ENCODE measurements at regions not wholly inside any gene's neighbourhood (a gene's known extent, or its start where the extent isn't known, plus 50 kb on each side); places are given as distances from the start of the nearest gene placed in this dataset.
"Not testable (repeated sequence)": the region's sequence is repeated elsewhere in the genome, so short reads cannot be mapped to it uniquely, and the experiment has no call there.

DNA sequence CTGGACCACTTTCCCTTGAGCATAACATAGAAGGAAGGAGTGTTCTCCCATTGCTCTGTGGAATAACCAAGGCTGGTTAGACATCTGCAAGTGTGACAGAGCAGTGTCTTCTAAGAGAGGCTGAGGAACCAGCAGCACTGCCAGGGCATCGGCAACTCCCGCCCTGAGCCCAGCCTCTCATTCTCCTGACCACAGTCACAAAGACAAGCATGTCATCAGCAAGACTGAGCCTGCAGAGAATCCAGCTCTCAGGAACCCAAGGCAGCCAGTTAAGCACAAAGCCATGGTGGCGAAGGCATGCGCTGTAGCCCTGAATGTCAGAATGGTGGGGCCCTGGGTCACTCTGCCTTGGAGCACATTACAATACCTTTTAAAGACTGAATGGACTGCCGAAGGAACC is 253.9 kb downstream of the AGTPBP1 start:
- intact Hi-C loops (cut with micrococcal nuclease), result no loop called here
- no peaks in the 10 kb centered on the region for H3K4me1 Mint-ChIP-seq
- H3K27me3 Mint-ChIP-seq, result peaks cover 2% of the 10 kb centered on the region
- no peak overlapping the region for H3K4me3 Mint-ChIP-seq
- no peaks in the 10 kb centered on the region for H3K36me3 Mint-ChIP-seq (ENCODE audit: low read depth)
- no peak overlapping the region for H3K27ac Mint-ChIP-seq
- DNase-seq, result no peak
- H3K9me3 Mint-ChIP-seq, result no peaks in the 10 kb centered on the region

- H3K4me1 Mint-ChIP-seq, result no peaks in the 10 kb centered on the region
- H3K36me3 Mint-ChIP-seq (ENCODE audit: low read depth), result no peaks in the 10 kb centered on the region
- H3K27ac Mint-ChIP-seq, result no peak overlapping the region
- intact Hi-C loops (cut with micrococcal nuclease), result no loop called here
- H3K27me3 Mint-ChIP-seq, result peaks cover 14% of the 10 kb centered on the region
- H3K4me3 Mint-ChIP-seq, result no peak overlapping the region
- no peak for DNase-seq
- no peaks in the 10 kb centered on the region for H3K9me3 Mint-ChIP-seq
Observed at GRCh38 chr9:85484235-85484634, 257.5 kb downstream of the AGTPBP1 start.

DNA sequence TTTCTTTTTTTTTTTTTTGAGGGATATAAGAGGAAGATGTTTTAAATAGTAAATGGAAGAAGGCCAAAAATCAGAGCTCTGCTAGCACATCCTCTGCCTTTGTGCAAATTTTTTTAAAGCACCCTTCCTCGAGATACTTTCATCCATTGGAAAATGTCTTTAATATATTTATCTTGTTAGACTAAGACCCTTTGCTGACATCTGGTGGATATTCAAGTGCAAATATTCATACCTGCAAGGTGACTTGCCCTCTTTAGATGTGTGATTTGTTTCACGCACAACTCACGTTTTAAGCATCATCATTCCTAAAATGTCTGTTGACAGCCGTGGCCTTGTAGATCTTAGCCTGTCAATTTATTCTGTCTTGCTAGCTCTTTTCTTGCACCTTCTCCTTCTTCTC is 258.5 kb downstream of the AGTPBP1 start:
- intact Hi-C loops (cut with micrococcal nuclease), result no loop called here
- peaks cover 15% of the 10 kb centered on the region for H3K27me3 Mint-ChIP-seq
- no peak overlapping the region for H3K27ac Mint-ChIP-seq
- H3K4me1 Mint-ChIP-seq, result no peaks in the 10 kb centered on the region
- H3K36me3 Mint-ChIP-seq (ENCODE audit: low read depth), result no peaks in the 10 kb centered on the region
- H3K4me3 Mint-ChIP-seq, result no peak overlapping the region
- H3K9me3 Mint-ChIP-seq, result no peaks in the 10 kb centered on the region
- DNase-seq, result no peak

DNA sequence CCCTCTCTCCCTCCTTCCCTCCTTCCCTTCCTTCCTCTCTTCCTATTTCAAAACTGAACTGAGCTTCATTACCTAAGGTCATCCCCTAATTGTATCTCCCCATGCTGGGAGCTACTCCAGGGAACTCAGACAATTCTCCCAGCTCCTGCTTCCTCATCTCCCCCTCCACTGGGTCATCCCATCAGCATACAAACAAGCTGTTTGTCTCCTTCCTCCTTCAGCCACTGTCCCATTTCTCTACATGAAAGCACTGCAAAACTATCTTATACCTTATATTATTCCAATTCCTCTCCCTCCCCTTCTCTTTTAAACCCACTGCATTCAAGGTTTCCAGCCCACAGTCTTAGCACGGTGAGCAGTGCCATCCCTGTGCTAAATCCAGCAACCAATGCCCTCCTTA is 262.4 kb downstream of the AGTPBP1 start:
- no peaks in the 10 kb centered on the region for H3K4me1 Mint-ChIP-seq
- intact Hi-C loops (cut with micrococcal nuclease), result no loop called here
- no peak for DNase-seq
- no peaks in the 10 kb centered on the region for H3K36me3 Mint-ChIP-seq (ENCODE audit: low read depth)
- H3K27me3 Mint-ChIP-seq, result peaks cover 15% of the 10 kb centered on the region
- no peaks in the 10 kb centered on the region for H3K9me3 Mint-ChIP-seq
- H3K4me3 Mint-ChIP-seq, result no peak overlapping the region
- H3K27ac Mint-ChIP-seq, result no peak overlapping the region

DNA sequence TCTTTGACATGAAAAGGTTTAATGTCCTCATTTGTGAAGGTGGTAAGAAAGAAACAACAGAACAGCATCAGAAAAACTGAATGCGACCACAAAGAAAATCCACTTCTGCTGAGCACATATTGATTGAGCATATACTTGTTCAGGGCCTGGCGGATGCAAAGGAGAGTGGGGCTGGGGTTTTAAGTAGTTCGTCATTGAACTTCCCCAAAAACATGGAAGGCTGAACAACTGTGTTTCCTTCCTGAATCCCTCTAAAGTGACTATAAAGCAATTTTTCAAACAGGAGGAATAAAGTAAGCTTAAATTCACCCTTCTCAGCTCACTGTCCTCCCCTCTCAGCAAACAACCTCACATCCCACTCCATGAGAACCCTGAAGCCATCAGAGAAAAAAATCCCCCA is 262.9 kb downstream of the AGTPBP1 start:
- peaks cover 15% of the 10 kb centered on the region for H3K27me3 Mint-ChIP-seq
- no peaks in the 10 kb centered on the region for H3K4me1 Mint-ChIP-seq
- H3K4me3 Mint-ChIP-seq, result no peak overlapping the region
- no peak overlapping the region for H3K27ac Mint-ChIP-seq
- intact Hi-C loops (cut with micrococcal nuclease), result no loop called here
- no peaks in the 10 kb centered on the region for H3K36me3 Mint-ChIP-seq (ENCODE audit: low read depth)
- no peaks in the 10 kb centered on the region for H3K9me3 Mint-ChIP-seq
- no peak for DNase-seq

DNA sequence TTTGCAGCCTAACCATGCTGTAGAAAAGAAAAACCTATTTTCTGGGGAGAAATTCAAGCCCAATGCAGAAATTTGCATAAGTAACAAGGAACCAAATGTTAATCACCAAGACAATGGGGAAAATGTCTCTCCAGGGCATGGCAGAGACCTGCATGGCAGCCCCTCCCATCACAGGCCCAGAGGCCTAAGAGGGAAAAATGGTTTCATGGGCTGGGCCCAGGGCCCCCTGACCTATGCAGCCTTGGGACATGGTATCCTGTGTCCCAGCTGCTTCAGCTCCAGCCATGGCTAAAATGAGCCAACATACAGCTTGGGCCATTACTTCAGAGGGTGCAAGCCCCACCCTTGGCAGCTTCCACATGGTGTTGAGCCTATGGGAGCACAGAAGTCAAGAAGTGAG is 266.9 kb downstream of the AGTPBP1 start:
- intact Hi-C loops (cut with micrococcal nuclease); H3K36me3 Mint-ChIP-seq (ENCODE audit: low read depth); DNase-seq; H3K27ac Mint-ChIP-seq; H3K4me1 Mint-ChIP-seq; H3K27me3 Mint-ChIP-seq; H3K9me3 Mint-ChIP-seq; H3K4me3 Mint-ChIP-seq: not testable (repeated sequence)

- intact Hi-C loops (cut with micrococcal nuclease), result no loop called here
- H3K27me3 Mint-ChIP-seq, result no peaks in the 10 kb centered on the region
- H3K36me3 Mint-ChIP-seq (ENCODE audit: low read depth), result no peaks in the 10 kb centered on the region
- H3K9me3 Mint-ChIP-seq, result no peaks in the 10 kb centered on the region
- no peak overlapping the region for H3K27ac Mint-ChIP-seq
- no peaks in the 10 kb centered on the region for H3K4me1 Mint-ChIP-seq
- DNase-seq, result no peak
- H3K4me3 Mint-ChIP-seq, result no peak overlapping the region
Observed at GRCh38 chr9:85471791-85472190, 270.0 kb downstream of the AGTPBP1 start.

DNA sequence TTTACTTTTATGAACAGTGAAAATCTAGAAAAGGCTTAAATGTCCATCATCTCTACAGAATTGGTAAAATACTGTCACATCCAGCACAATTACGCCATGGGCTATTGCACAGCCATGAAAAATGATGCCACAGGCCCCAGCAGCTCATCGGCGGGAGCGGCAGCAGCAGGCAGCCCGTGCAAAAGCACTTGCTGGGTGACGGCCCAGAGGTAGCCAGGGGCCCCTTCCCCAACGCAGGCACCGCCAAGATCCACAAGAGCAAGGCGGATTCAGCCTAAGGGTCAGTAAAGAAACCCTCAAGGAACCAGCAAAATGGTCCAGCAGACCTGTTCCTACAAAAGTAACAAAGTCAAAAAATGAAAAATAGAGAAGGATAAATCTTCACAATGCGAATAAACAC is 272.7 kb downstream of the AGTPBP1 start:
- no peaks in the 10 kb centered on the region for H3K36me3 Mint-ChIP-seq (ENCODE audit: low read depth)
- no peak overlapping the region for H3K27ac Mint-ChIP-seq
- DNase-seq, result no peak
- intact Hi-C loops (cut with micrococcal nuclease), result no loop called here
- no peaks in the 10 kb centered on the region for H3K27me3 Mint-ChIP-seq
- H3K4me1 Mint-ChIP-seq, result no peaks in the 10 kb centered on the region
- H3K9me3 Mint-ChIP-seq, result no peaks in the 10 kb centered on the region
- no peak overlapping the region for H3K4me3 Mint-ChIP-seq

- no peak for DNase-seq
- intact Hi-C loops (cut with micrococcal nuclease), result no loop called here
- Mint-ChIP-seq H3K27me3 (no peaks in the 10 kb centered on the region), H3K36me3 (ENCODE audit: low read depth) (no peaks in the 10 kb centered on the region), H3K9me3 (no peaks in the 10 kb centered on the region), H3K4me1 (no peaks in the 10 kb centered on the region), H3K4me3 (no peak overlapping the region), H3K27ac (no peak overlapping the region)
Observed at GRCh38 chr9:85466834-85467233, 274.9 kb downstream of the AGTPBP1 start.

DNA sequence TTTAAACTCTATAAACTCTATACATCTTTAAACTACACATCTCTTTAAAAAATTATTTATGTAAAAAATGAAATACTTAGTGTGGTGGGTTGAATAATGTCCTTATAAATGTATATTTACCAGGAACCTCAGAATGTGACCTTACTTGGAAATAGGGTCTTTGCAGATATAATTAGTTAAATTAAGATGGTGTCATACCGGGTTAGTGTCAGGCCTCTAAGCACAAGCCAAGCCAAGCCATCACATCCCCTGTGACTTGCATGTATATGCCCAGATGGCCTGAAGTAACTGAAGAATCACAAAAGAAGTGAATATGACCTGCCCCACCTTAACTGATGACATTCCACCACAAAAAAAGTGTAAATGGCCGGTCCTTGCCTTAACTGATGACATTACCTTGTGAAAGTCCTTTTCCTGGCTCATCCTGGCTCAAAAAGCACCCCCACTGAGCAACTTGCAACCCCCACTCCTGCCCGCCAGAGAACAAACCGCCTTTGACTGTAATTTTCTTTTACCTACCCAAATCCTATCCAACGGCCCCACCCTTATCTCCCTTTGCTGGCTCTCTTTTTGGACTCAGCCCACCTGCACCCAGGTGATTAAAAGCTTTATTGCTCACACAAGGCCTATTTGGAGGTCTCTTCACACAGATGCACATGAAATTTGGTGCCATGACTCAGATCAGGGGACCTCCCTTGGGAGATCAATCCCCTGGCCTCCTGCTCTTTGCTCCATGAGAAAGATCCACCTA is 283.5 kb downstream of the AGTPBP1 start:
- H3K9me3 Mint-ChIP-seq; DNase-seq; H3K27ac Mint-ChIP-seq; H3K27me3 Mint-ChIP-seq; H3K36me3 Mint-ChIP-seq (ENCODE audit: low read depth); H3K4me3 Mint-ChIP-seq; H3K4me1 Mint-ChIP-seq; intact Hi-C loops (cut with micrococcal nuclease): not testable (repeated sequence)

GRCh38 chr9:85453850-85454249 is 287.9 kb downstream of the AGTPBP1 start:
- H3K4me3 Mint-ChIP-seq, result no peak overlapping the region
- no peaks in the 10 kb centered on the region for H3K9me3 Mint-ChIP-seq
- H3K27ac Mint-ChIP-seq, result no peak overlapping the region
- no peaks in the 10 kb centered on the region for H3K36me3 Mint-ChIP-seq (ENCODE audit: low read depth)
- no peak for DNase-seq
- no peaks in the 10 kb centered on the region for H3K4me1 Mint-ChIP-seq
- H3K27me3 Mint-ChIP-seq, result peaks cover 10% of the 10 kb centered on the region
- intact Hi-C loops (cut with micrococcal nuclease), result no loop called here

DNA sequence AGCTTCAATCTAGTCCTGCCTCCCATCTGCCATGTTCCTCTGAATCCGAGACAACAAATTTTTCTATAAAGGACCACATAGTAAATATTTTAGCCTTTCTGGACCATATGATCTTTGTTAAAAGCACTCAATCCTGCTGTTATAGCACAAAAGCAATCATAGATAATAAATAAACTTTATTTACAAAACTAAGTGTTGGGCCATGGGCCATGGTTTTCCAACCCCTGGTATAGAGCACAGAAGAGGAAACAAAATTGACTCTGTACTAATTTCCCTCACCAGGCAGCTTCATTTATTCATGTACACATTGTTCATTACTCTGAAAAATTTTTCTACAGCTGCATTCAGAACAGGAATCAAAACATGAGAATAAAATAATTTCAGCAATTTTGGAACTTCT is 288.9 kb downstream of the AGTPBP1 start:
- Mint-ChIP-seq H3K27ac (no peak overlapping the region), H3K4me1 (no peaks in the 10 kb centered on the region), H3K4me3 (no peak overlapping the region), H3K27me3 (peaks cover 10% of the 10 kb centered on the region), H3K36me3 (ENCODE audit: low read depth) (no peaks in the 10 kb centered on the region), H3K9me3 (no peaks in the 10 kb centered on the region)
- intact Hi-C loops (cut with micrococcal nuclease), result no loop called here
- DNase-seq, result no peak

- no peak for DNase-seq
- Mint-ChIP-seq H3K27ac (no peak overlapping the region), H3K4me1 (no peaks in the 10 kb centered on the region), H3K27me3 (peaks cover 10% of the 10 kb centered on the region), H3K4me3 (no peak overlapping the region), H3K9me3 (peaks cover under 1% of the 10 kb centered on the region), H3K36me3 (ENCODE audit: low read depth) (no peaks in the 10 kb centered on the region)
- intact Hi-C loops (cut with micrococcal nuclease), result no loop called here
Observed at GRCh38 chr9:85451680-85452079, 290.1 kb downstream of the AGTPBP1 start.

- H3K4me3 Mint-ChIP-seq, result no peak overlapping the region
- no peak overlapping the region for H3K27ac Mint-ChIP-seq
- H3K9me3 Mint-ChIP-seq, result peaks cover 4% of the 10 kb centered on the region
- H3K36me3 Mint-ChIP-seq (ENCODE audit: low read depth), result no peaks in the 10 kb centered on the region
- intact Hi-C loops (cut with micrococcal nuclease), result no loop called here
- no peak for DNase-seq
- H3K27me3 Mint-ChIP-seq, result peaks cover 8% of the 10 kb centered on the region
- H3K4me1 Mint-ChIP-seq, result no peaks in the 10 kb centered on the region
Observed at GRCh38 chr9:85445887-85446286, 295.9 kb downstream of the AGTPBP1 start.

DNA sequence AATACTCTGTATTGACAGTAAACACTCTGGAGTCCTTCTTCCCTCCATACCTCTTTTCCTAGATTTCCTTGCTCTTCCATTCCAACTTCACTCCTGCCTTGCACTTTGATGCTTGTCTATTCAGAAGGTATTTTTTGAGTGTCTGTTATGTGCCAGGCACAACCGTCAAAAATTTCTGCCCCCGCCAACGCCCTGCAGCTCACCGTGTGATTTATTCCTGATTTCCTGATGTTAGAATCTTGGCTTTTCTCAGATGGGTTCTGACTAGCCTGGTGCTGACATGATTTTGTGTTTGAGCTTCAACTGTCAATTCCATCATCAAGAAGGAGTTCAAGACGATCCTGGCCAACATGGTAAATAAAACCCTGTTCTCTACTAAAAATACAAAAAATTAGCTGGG is 297.5 kb downstream of the AGTPBP1 start:
- H3K4me1 Mint-ChIP-seq, result no peaks in the 10 kb centered on the region
- H3K27ac Mint-ChIP-seq, result no peak overlapping the region
- H3K36me3 Mint-ChIP-seq (ENCODE audit: low read depth), result no peaks in the 10 kb centered on the region
- H3K9me3 Mint-ChIP-seq, result peaks cover 4% of the 10 kb centered on the region
- H3K27me3 Mint-ChIP-seq, result peaks cover 2% of the 10 kb centered on the region
- intact Hi-C loops (cut with micrococcal nuclease), result no loop called here
- no peak for DNase-seq
- no peak overlapping the region for H3K4me3 Mint-ChIP-seq
